ENCODE measurements at regions not wholly inside any gene's neighbourhood (a gene's known extent, or its start where the extent isn't known, plus 50 kb on each side); places are given as distances from the start of the nearest gene placed in this dataset.

- no peak for TF ChIP-seq POLR2A (IDR thresholded peaks at IDR 0.05; ENCODE audit: extremely low read depth, insufficient read length)
- TF ChIP-seq CTCF (IDR thresholded peaks at IDR 0.05; ENCODE audit: low read depth, low read length), result no peak
- no peak for TF ChIP-seq MYC (IDR thresholded peaks at IDR 0.05; ENCODE audit: low read depth, low read length)
- TF ChIP-seq, protein P1, sequence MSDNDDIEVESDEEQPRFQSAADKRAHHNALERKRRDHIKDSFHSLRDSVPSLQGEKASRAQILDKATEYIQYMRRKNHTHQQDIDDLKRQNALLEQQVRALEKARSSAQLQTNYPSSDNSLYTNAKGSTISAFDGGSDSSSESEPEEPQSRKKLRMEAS (IDR thresholded peaks at IDR 0.05; ENCODE audit: low read depth, low read length), result no peak
These were observed 146.4 kb downstream of the C11orf91 start for GRCh38 chr11:33554219-33554618.

All from NB4 (cell line).